GM18511 (cell line): ENCODE measurements at regions not wholly inside any gene's neighbourhood (a gene's known extent, or its start where the extent isn't known, plus 50 kb on each side); places are given as distances from the start of the nearest gene placed in this dataset.
A peak's percentile ranks its signal among the peaks of the same experiment; 100 is the strongest.
"Not testable (repeated sequence)": the region's sequence is repeated elsewhere in the genome, so short reads cannot be mapped to it uniquely, and the experiment has no call there.

Experiments used
- ATAC-seq: cut with Tn5 transposase; IDR thresholded peaks from one replicate; pipeline ENCODE4 v1.9.1; 2021; ENCODE audit warnings: mild to moderate bottlenecking, moderate library complexity; ENCODE audit not compliant: unreplicated experiment

DNA sequence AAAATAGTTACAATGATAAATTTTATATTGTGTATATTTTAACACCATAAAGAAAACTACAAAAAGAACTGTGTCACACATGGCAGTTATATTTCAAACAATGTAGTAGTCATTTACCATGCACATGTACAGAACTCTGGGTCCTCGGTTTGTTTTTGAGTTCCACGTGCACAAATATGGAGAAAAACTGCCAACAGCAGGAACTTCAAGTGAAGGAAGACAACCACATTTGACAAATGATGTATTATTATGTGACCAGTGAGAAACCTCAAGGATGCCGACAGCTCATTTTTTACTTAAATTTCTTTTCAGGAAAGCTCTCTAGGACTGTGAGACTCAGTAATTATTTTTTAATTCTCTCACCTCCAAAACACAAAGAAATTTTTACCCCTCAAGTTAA, 244.2 kb upstream of the USP15 start:
- no peak for ATAC-seq

GRCh38 chr12:62021808-62022207, 238.4 kb upstream of the USP15 start:
- ATAC-seq = no peak

GRCh38 chr12:62028536-62028935, 231.7 kb upstream of the USP15 start:
- no peak for ATAC-seq

DNA sequence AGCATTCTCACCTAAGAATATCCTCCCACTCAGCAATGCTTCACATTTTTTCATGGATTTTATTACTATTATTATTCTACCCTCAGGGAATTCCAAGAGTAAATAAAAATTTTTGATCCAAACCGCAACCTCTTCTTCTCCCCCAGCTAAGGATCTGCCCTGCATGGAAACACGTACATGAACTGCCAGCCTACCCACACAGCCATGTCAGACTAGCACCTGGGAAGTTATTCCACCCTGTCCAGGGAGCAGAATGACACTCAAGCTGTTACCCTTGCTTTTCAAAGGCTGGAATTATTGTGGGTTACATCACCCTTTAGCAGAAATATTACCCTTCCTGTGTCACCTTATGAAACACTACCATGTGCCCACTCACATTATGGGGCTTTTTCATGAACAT, 227.3 kb upstream of the USP15 start:
- ATAC-seq = no peak

- no peak for ATAC-seq
Measured at GRCh38 chr12:62044450-62045135, 215.6 kb upstream of the USP15 start.

DNA sequence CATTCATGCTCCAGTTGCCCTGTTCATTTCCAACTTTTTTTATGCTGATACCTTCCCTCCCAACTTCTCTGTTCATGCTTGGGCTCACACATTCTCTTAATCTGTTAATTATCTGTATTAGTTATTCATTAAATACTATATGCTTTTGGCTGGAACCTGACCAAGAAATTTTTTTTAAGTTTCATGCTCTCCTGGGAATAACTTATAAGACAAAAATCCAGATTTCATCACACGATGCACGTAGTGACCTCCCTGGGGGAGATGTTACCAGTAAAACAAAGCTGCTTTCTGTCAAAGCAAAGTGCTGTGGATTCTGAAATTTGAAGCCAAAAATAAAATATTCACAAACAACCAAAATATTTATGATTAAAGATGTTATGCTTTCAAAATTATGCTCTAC, 215.0 kb upstream of the USP15 start:
- no peak for ATAC-seq

DNA sequence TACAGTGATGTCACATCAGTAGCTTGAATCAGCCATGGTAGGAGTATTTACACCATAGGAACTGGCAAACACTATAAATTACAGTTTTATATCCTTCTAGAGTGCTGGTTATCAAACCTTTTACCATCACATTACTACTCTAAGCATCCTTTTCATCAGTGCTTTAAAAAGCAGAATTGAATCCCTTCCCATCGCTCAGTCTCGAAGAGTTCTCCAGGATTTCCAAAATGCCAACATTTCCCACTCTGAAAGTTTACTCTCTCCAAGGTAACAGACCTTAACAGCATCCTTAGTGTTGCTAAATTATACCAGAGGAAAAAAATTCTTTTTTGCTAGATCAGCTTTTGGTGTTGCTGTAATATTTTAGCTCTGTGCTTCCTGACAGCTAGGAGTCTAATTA, 209.4 kb upstream of the USP15 start:
- ATAC-seq = no peak

DNA sequence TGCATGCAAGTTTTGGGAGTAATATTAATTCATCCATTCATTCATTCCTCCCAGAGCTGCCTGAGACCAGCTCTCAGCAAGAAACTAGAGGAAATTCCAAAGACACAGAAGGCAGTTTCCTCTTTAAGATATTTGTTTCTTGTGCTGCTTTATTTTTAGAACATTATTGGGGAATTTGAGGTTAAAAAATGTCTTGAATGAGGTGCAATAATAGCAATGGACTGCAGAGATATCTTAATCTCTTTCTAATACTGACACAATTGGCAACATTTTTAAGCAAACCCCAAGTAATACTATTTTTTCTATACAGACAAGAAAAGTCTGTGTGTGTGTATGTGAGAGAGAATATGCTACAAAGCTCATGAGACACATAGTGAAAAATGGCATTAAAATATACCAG, 190.2 kb upstream of the USP15 start:
- no peak for ATAC-seq

DNA sequence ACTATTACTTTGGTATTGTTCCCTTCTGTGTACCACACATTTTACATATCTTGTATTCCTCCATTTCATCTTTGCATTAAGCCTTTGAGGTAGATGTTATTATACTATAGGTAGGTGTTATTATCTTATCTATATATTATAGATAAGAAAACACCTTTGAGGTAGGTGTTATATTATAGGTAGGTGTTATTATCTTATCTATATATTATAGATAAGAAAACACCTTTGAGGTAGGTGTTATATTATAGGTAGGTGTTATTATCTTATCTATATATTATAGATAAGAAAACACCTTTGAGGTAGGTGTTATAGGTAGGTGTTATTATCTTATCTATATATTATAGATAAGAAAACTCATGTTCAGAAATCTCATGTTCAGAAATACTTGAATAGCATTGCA, 187.0 kb upstream of the USP15 start:
- ATAC-seq = not testable (repeated sequence)

GRCh38 chr12:62075870-62076269, 184.3 kb upstream of the USP15 start:
- ATAC-seq = peak; percentile 64

DNA sequence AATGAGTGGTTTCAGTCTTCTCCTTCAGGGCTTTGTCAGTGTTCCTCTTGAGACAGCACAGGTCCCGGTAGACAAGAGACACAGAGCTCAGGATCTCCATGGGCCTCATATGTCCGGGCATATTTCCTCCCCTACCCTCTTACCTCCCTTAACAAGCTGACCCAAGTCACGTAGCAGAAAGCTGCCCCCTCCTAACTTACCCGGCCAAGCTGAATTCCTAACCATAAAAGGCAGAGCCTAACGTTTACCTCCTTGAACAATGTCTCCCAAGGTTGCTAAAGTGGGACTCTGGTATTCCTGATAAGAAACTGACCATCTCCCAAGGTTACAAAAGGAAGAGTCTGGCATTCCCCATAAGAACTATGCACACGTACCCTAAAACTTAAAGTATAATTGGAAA, 182.2 kb upstream of the USP15 start:
- ATAC-seq = no peak

DNA sequence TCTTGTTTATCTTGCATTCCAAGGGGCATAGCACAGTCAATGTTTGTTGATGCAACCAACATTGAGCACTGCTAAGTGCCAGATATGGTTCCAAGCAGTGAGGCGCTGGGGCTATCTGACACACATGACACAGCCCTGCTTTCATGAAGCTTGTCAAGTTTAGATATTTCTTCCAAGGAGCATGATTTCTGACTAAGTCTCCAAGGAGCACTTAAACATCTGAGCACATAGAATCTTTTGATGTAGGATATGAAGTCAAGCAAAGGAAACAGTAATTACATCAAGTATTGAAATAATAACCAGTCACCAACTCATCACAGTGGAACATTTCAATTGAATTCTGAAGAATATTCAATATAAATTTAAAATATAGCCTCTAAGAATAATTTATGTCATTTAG, 177.8 kb upstream of the USP15 start:
- no peak for ATAC-seq

DNA sequence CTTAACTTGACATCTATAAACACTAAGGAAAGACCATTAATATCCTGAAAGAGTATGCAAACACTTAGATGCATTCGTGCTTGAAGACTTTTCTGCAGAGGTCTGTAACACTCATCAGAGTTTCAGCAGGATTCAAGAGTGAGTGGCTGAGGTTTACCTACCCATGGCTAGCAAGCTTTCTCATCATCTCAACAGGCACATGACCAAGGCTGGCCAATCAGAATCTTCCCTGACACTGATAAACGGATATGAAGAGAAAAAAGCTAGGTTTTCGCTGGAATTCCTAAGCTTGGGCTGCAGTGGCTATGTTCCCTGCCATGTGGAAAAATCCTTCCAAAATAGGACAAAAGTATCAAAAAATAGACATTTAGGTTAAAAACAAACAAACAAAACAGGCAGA, 162.1 kb upstream of the USP15 start:
- no peak for ATAC-seq

DNA sequence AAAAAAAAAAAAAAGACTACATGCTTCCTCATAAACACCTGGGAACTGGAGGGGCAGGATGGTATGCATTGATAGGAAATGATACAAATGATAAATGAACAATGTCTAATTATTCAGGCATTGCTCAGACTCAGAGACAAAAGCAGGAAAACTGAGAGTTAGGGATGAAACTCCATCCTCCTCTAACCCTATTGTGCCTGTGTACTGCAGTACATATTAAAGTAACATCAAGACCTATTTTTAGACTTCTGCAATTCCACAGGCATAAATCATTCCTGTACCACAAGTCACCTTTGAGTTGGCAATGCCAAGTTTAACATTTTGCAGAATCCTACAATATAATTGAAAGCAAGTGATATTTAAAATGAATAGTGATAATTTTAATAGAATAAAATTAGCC, 156.5 kb upstream of the USP15 start:
- ATAC-seq = no peak

- ATAC-seq = no peak
Measured at GRCh38 chr12:62106547-62107185, 153.5 kb upstream of the USP15 start.

- no peak for ATAC-seq
Measured at GRCh38 chr12:62113366-62114011, 146.7 kb upstream of the USP15 start.

DNA sequence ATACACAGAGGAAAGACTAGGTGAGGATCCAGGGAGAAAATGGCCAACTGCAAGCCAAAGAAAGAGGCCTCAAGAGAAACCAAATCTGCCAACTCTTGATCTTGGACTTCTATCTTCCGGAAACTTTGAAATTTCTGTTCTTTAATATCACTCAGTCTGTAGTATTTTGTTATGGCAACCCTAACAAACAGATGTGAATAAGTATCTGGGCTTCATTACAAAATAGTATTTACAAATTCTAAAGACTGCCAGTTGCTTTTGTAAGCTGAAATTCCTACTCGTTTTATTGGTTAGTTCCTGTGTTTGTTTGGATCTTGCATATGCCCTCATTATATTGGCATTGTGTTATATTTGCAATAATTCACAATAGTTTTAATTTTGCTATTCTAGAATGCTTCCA, 143.2 kb upstream of the USP15 start:
- no peak for ATAC-seq

DNA sequence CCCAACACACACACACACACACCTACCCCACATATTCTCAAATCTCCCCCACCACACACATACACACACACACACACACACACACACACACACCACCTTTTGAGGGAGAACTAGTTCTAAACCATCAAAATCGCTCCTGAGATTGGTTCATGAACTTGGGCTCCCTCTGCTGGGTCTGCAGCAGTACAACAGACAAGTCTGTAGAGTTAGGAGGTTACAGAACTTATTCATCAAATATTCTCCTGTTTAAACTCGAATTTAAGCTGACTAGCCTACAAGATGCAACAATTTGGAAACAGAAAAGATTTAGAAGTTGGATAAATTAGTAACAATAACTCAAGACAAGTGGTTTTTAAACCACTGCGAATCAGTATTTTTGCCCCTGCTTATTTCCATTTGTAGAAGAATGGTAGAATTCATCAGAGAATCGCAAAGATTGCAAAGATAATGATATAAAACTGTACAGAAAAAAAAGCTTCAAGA, 136.4 kb upstream of the USP15 start:
- peak; percentile 93 for ATAC-seq

- no peak for ATAC-seq
Measured at GRCh38 chr12:62127516-62127915, 132.7 kb upstream of the USP15 start.

DNA sequence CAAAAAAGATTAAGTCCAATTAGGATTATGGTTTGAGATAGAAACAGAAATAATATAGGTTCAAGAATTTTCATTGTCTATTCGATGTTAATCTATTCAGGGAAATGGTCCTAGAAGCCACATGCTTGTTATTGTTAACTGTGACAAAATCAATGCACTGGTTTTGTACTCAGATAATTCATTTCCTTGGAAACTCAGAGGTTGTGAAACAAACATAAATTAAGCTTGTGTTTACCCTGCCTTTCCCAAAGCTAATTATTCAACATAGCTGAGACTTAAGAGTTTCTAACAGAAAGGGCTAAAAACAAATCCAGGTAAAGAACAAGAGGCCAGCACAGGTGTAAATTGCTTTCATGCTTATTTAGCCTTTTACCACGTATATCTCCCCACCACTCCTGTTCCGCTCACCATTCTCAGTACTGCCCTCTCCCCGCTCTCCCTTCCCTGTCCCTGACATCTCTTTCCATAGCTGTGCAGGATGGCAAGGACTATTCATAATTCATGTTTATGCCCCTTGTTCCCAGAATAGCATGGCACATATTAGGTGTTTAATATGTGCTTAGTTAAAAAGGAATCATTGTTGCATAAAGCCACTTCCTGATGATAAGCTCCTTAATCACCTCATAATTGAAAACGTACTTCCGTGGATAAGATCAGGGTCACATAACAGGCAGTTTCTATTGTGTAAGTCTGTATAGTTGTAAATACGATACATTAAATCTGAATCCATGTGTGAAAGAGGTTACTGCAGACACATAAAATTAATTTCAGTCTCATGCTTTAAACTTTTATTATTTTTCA, 131.8 kb upstream of the USP15 start:
- no peak for ATAC-seq

- ATAC-seq = no peak
Measured at GRCh38 chr12:62129291-62129690, 130.9 kb upstream of the USP15 start.
